GM19025 (cell line): ENCODE measurements at regions not wholly inside any gene's neighbourhood (a gene's known extent, or its start where the extent isn't known, plus 50 kb on each side); places are given as distances from the start of the nearest gene placed in this dataset.
"Not testable (repeated sequence)": the region's sequence is repeated elsewhere in the genome, so short reads cannot be mapped to it uniquely, and the experiment has no call there.

Source experiments
- ATAC-seq: cut with Tn5 transposase; IDR thresholded peaks from one replicate; pipeline ENCODE4 v1.9.1; 2021; ENCODE audit warnings: mild to moderate bottlenecking, low read depth, moderate library complexity; ENCODE audit not compliant: unreplicated experiment

DNA sequence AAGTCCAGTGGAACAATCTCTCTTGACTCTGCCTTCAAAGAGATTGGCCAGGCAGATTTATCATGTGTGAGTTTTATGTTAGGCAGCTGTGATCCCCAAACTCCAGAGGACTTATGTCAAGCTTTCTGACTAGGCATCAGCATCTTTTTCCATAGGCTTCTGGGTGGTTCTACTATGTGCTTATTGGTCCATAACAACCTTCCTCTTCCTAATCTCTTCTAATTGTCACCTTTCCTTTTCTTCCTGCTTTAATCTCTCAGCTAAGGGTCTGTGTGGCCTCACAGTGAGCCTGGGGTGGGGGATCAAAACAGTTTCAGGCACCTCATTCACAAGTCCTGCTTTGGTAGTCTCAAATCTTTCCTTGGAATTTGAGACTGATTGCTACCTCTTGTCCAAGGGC, 170.9 kb upstream of the CHD1 start:
- ATAC-seq, result no peak

GRCh38 chr5:99089822-99090549, 161.2 kb upstream of the CHD1 start:
- ATAC-seq, result no peak

DNA sequence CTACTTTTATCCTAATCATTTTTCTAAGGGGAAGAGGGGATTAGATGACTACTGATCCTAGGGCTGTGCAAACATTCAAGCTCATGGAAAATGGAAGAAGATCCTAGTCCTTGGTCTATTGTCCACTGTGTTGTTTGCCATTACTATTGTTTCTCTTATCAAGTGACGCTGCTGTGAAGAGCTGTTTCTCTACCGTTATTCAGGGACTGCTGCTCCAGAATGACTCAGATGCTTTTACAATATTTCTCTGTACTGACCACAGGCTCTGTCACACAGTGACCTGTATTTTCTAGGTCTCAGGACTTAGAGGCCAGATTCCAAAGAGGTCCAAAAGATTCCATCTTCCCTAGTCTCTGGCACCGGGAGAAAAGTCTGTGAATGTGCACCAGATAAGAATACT, 159.5 kb upstream of the CHD1 start:
- no peak for ATAC-seq

GRCh38 chr5:99083197-99083596, 154.4 kb upstream of the CHD1 start:
- ATAC-seq, result no peak

GRCh38 chr5:99081711-99082110, 152.9 kb upstream of the CHD1 start:
- no peak for ATAC-seq

DNA sequence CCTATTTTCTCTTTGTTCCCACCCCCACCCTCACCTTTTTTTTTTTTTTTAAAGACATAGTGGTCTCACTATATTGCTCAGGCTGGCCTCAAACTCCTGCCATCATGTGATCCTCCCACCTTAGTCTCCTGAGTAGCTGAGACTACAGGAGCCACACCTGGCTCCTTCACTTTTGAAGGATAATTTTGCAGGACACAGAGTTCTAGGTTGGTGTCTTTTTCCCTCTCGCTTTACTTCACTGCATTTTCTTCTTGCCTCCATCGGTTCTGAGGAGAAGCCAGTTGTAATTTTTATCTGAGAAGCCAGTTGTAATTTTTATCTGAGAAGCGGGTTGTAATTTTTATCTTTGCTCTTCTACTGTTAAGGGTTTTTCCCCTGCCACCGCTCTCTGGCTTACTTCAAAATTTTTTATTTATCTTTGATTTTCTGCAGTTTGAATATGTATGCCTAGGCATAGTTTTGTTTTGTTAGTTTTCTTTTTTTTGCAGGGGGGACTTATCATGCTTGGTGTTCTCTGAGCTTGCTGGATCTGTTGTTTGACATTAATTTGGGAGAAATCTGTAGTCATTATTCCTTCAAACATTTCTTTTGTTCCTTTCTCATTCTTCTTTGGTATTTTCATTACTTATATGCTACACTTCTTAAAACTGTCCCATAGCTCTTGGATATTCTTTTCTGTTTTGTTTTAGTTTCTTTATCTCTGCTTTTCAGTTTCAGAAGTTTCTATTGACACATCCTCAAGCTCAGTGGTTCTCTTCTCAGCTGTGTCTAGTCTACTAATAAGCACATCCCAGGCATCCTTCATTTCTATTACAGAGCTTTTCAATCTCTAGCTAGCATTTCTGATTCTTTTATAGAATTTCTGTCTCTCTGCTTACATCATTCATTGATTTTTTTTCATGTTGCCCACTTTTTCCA, 148.2 kb upstream of the CHD1 start:
- ATAC-seq, result peak; percentile 85

GRCh38 chr5:99072846-99073245, 144.0 kb upstream of the CHD1 start:
- no peak for ATAC-seq

GRCh38 chr5:99070822-99071221, 142.0 kb upstream of the CHD1 start:
- no peak for ATAC-seq

DNA sequence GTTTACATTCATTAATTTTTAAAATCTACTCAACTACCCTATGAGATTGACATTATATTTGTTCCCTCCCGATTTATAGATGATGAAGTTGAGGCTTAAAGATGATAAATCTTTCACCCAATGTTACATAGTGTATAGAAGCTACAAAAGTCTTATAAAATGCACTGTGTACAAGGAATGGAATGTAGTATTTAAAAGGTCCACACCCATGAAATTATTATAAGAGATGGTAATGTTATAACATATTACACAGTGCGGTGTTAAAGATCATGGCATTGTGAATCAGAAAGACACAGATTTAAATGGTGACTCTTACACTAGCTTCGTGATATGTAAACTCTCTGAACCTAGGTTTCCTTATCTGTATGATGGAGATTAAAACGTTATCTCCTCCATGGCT, 141.6 kb upstream of the CHD1 start:
- ATAC-seq, result no peak

DNA sequence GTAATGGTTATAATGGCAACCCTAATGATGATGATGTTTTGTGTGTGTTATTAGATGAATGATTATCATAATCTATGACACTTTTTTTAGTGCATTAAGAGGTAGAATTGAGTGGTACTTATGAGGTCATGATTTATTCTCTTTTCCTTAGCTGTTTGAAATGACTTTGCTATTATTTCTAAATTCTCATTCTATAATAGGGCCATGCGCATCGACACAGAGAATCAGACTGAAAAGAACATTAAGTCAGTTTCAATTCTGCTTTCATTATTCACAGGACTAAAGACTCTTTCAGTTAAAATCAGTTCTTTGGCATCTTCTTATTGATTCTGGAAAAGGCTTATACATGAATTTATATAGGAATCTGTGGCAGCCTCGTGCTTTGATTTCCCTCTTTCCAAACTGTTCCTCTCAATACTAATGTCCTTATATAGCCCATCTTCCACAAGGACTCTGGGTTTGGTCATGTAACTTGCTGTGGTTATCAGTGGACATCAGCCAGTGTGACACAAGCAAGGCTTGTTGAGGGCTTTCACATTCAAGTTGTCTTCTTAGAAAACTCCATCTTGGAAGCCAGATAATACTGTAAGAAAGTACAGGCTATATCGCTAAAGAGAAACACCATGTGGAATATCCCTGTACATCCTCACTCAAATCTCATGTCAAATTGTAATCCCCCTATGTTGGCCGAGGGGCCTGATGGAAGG, 140.3 kb upstream of the CHD1 start:
- peak; percentile 70 for ATAC-seq

DNA sequence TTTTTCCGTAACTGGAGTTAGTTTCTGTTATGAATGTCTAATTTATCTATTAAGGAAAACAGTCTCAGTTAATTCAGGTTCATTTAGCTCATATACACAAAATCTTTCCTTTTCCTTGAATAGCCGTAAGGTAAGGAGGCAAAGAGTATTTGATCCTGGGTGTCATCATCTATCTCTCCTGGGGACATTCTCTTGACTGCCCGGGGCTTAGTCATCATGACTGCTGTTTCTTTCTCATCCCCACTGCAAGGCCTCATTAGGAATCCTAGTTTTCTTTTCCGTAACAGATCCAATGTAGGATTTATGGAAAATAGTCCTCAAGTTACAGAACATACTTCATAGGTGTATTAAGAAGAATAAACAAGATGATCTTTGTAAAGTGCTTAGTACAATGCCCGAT, 134.9 kb upstream of the CHD1 start:
- no peak for ATAC-seq

DNA sequence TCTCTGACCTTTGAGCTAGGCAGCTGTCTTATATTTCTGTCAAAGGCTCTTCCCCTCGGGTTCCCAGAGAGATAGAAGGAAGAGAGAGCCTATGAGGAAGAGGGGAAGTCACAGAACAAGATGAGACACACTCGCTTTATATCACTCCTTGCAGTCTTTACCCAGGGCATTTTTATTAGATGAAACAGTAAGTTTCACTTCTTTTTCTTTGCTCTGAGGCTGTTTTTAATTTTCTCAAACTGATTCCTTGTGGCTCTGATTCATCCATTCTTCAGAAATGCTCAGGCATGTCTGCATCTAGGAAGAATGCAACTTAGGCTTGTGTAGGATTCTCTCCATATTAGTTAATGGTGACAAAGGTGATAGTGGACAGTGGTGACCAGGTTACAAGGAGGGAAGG, 132.9 kb upstream of the CHD1 start:
- ATAC-seq, result no peak

DNA sequence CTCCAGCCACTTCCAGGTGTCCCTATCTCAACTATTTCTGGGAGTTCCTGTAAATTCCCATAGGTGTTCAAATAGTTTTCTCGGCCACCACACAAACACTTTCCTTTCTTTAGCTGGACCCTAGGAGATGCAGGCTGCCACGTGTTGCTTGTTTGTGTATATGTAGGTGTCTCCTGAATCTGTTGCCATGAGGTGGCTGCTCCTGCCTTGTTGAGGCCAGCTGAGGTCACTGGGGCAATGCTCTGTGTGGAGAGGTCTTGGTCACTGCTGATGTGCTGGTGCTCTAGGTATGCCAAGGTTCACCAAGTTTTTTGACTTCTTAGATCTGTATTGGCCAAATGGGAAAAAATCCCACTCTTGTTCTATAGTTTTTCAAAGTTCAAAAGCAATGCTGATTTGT, 132.5 kb upstream of the CHD1 start:
- ATAC-seq, result no peak

DNA sequence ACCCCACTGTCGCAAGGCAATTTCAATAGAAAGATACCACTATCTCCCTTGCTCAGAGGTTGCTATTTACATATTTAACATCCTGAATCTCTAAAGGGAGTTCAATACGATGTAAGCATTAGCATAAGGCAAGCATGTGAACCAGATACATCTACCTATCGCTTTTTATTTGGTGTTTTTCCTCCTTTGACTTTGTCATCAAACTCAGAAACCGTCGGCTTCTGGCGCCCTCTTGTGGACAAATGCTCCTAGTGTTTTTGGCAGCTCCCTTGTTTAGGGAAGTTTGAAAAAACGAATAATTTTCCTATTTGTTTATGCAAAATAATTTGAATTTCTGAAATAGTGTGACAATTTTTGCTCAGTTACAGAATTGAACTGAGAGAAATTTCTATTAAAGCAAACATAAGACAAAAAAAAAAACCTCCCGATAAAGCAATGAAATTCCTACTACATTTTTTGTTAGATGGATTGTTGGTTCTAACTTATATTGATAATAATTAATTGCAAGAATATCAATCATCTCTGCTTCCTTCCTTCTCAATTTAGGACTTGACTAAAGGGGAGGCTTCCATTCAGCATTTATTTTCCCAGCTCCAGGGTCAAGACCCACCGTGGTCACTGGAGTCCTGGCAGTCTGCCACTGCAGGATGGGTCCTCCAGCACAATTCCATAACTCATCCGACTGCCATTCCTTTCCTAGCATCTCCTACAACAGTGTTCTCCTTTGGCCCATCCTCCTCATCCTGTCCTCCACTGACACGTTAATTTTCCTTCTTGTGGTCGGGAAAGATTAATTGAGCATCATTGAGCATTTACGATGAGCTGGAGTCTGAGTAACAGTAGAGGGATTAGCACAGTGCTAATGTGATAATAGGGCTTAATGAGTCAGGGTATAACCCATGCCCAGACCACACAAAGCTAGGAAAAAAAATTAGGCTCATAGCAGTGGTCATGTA, 131.8 kb upstream of the CHD1 start:
- peak; percentile 45 for ATAC-seq

GRCh38 chr5:99059685-99060084, 130.9 kb upstream of the CHD1 start:
- ATAC-seq, result no peak

GRCh38 chr5:99058466-99058865, 129.7 kb upstream of the CHD1 start:
- no peak for ATAC-seq

DNA sequence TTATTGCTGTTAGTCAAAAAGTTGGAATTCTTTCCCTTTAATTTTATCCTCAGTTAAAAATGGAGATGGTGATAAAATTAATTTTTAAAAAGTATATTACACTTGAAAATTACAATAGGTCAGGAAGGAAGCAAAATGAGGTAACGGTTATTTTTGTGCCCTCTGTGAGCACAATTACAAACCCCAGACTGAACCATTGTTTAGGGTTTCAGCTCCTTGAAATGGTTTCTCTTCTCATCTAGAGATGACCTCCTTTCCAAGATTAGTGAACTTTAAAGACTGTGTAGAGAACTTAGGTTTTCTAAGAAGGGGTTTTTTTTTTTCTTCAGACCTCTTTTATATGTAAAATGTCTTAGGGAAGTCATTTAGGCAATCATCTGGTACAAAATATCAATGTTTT, 126.2 kb upstream of the CHD1 start:
- no peak for ATAC-seq

GRCh38 chr5:99045871-99046270, 117.1 kb upstream of the CHD1 start:
- no peak for ATAC-seq

GRCh38 chr5:99043257-99043656, 114.5 kb upstream of the CHD1 start:
- ATAC-seq, result not testable (repeated sequence)

- no peak for ATAC-seq
These were observed 108.9 kb upstream of the CHD1 start for GRCh38 chr5:99037668-99038067.
